HepG2 (cell line): ENCODE measurements at regions not wholly inside any gene's neighbourhood (a gene's known extent, or its start where the extent isn't known, plus 50 kb on each side); places are given as distances from the start of the nearest gene placed in this dataset.
A peak's percentile ranks its signal among the peaks of the same experiment; 100 is the strongest.

ENCODE experiments used
- ARID5B ChIP-seq: IDR thresholded peaks from 2 replicates; pipeline ENCODE4 v1.4.0; 2020; ENCODE audit warnings: mild to moderate bottlenecking, missing genetic modification reagents
- DNMT1 ChIP-seq: sonication (generic); formaldehyde crosslinking; IDR thresholded peaks from 2 replicates; pipeline ENCODE4 v1.5.1; 2020; ENCODE audit warnings: mild to moderate bottlenecking, missing genetic modification reagents
- EHMT2 ChIP-seq: fragments of 200-600 bp; sonication (generic); IDR thresholded peaks from 2 replicates; pipeline ENCODE4 v1.7.0; 2017; ENCODE audit warnings: antibody characterized with exemption, low read depth, low read length, borderline replicate concordance
- EP300 ChIP-seq, 3 experiments: sonication (generic) in 1 of 3; formaldehyde crosslinking in 1 of 3; IDR thresholded peaks; 2 replicates each; pipeline versions ENCODE4 v1.5.1 to v1.6.1; 2011 to 2020; ENCODE audit warnings: low read depth in 2 of 3, low read length in 2 of 3, borderline replicate concordance in 1 of 3, improper control_type of control experiment in 1 of 3, mild to moderate bottlenecking in 1 of 3, missing genetic modification reagents in 1 of 3, moderate library complexity in 1 of 3
- GATAD2A ChIP-seq: IDR thresholded peaks from 2 replicates; pipeline ENCODE4 v1.6.1; 2016
- HNF4A ChIP-seq: sonication (generic); formaldehyde crosslinking; IDR thresholded peaks from 2 replicates; pipeline ENCODE4 v1.4.0; 2020; ENCODE audit warnings: missing genetic modification reagents
- HNRNPH1 ChIP-seq: fragments of 200-400 bp; formaldehyde crosslinking; optimal IDR thresholded peaks from 2 replicates; pipeline ENCODE3; 2017; ENCODE audit warnings: mild to moderate bottlenecking, low read depth, low read length
- HOXD1 ChIP-seq: sonication (generic); formaldehyde crosslinking; IDR thresholded peaks from 2 replicates; pipeline ENCODE4 v1.5.0; 2020; ENCODE audit warnings: missing genetic modification reagents
- IRX3 ChIP-seq: sonication (generic); formaldehyde crosslinking; IDR thresholded peaks from 2 replicates; pipeline ENCODE4 v1.8.1; 2023; ENCODE audit warnings: mild to moderate bottlenecking, low read depth, missing genetic modification reagents, borderline replicate concordance
- JUN ChIP-seq: sonication (generic); formaldehyde crosslinking; IDR thresholded peaks from 2 replicates; pipeline ENCODE4 v1.4.0; 2020; ENCODE audit warnings: mild to moderate bottlenecking, missing genetic modification reagents
- JUNB ChIP-seq: sonication (generic); formaldehyde crosslinking; IDR thresholded peaks from 2 replicates; pipeline ENCODE4 v1.8.0; 2022; ENCODE audit warnings: missing genetic modification reagents, mild to moderate bottlenecking, borderline replicate concordance
- KLF6 ChIP-seq: IDR thresholded peaks from 2 replicates; pipeline ENCODE4 v1.8.0; 2016; ENCODE audit warnings: missing biosample characterization, missing genetic modification reagents
- MAFF ChIP-seq: IDR thresholded peaks from 2 replicates; pipeline ENCODE4 v1.6.1; 2011; ENCODE audit warnings: low read depth, low read length, improper control_type of control experiment
- NFE2L2 ChIP-seq: fragments of 150-350 bp; IDR thresholded peaks from 2 replicates; pipeline ENCODE4 v1.6.1; 2014; ENCODE audit warnings: low read length
- SAP130 ChIP-seq: IDR thresholded peaks from 2 replicates; pipeline ENCODE4 v1.6.1; 2016; ENCODE audit warnings: low read depth
- SKI ChIP-seq: fragments of 450-650 bp; IDR thresholded peaks from one replicate; pipeline ENCODE4 v1.6.1; 2018; ENCODE audit warnings: mild to moderate bottlenecking; ENCODE audit not compliant: partially characterized antibody
- STAT5B ChIP-seq: sonication (generic); formaldehyde crosslinking; IDR thresholded peaks from 2 replicates; pipeline ENCODE4 v1.4.0; 2020; ENCODE audit warnings: missing genetic modification reagents
- TCF7 ChIP-seq: sonication (generic); IDR thresholded peaks from 2 replicates; pipeline ENCODE4 v1.6.1; 2016; ENCODE audit warnings: antibody characterized with exemption, low read depth
- THAP11 ChIP-seq: IDR thresholded peaks from 2 replicates; pipeline ENCODE4 v1.6.1; 2016; ENCODE audit warnings: missing biosample characterization, missing genetic modification reagents
- ZNF12 ChIP-seq: sonication (generic); formaldehyde crosslinking; IDR thresholded peaks from 2 replicates; pipeline ENCODE4 v1.5.0; 2020; ENCODE audit warnings: missing genetic modification reagents
- ZNF20 ChIP-seq: sonication (generic); formaldehyde crosslinking; IDR thresholded peaks from 2 replicates; pipeline ENCODE4 v1.4.0; 2020; ENCODE audit warnings: mild to moderate bottlenecking, moderate library complexity, missing genetic modification reagents
- ZNF205 ChIP-seq: IDR thresholded peaks from 2 replicates; pipeline ENCODE4 v1.6.1; 2018; ENCODE audit warnings: missing biosample characterization, missing genetic modification reagents
- ZNF335 ChIP-seq: sonication (generic); formaldehyde crosslinking; IDR thresholded peaks from 2 replicates; pipeline ENCODE4 v1.4.0; 2020; ENCODE audit warnings: missing genetic modification reagents
- ZNF34 ChIP-seq: sonication (generic); formaldehyde crosslinking; IDR thresholded peaks from 2 replicates; pipeline ENCODE4 v1.4.0; 2020; ENCODE audit warnings: mild to moderate bottlenecking, missing genetic modification reagents, borderline replicate concordance
- ZNF451 ChIP-seq: sonication (generic); formaldehyde crosslinking; IDR thresholded peaks from 2 replicates; pipeline ENCODE4 v1.5.0; 2020; ENCODE audit warnings: mild to moderate bottlenecking, missing genetic modification reagents
- ZNF652 ChIP-seq: IDR thresholded peaks from 2 replicates; pipeline ENCODE4 v1.6.1; 2016; ENCODE audit warnings: low read depth, borderline replicate concordance
- ZSCAN21 ChIP-seq: sonication (generic); formaldehyde crosslinking; IDR thresholded peaks from 2 replicates; pipeline ENCODE4 v1.8.0; 2022; ENCODE audit warnings: mild to moderate bottlenecking, missing genetic modification reagents, moderate library complexity, borderline replicate concordance
- TF ChIP-seq, protein P1 (sequence below): IDR thresholded peaks from 2 replicates; pipeline ENCODE4 v1.6.1; 2012; ENCODE audit warnings: inconsistent platforms

GRCh38 chr11:57935402-57936049, 88.2 kb upstream of the OR9Q1 start (continued):
- TF ChIP-seq ZNF451 (CRISPR knock-in tag) (no peak), ARID5B (peak; percentile 36; the same call in 1 of the 2 replicates), ZSCAN21 (CRISPR knock-in tag) (no peak), HOXD1 (no peak), ZNF20 (CRISPR knock-in tag) (no peak), HNRNPH1 (no peak), ZNF205 (CRISPR knock-in tag) (no peak), TCF7 (0 out of 2 replicates have a peak, but pooled peaks have one; percentile 13), STAT5B (CRISPR knock-in tag) (no peak), SKI (no peak), DNMT1 (CRISPR knock-in tag) (no peak), ZNF12 (no peak), KLF6 (CRISPR knock-in tag) (no peak), ZNF34 (no peak), HNF4A (peak; percentile 46; the same call in 1 of the 2 replicates), ZNF652 (peak; percentile 77), JUN (CRISPR knock-in tag) (no peak), NFE2L2 (peak; percentile 77; the same call in 1 of the 2 replicates), MAFF (0 out of 2 replicates have a peak, but pooled peaks have one; percentile 12), SAP130 (CRISPR knock-in tag) (0 out of 2 replicates have a peak, but pooled peaks have one; percentile 18), THAP11 (0 out of 2 replicates have a peak, but pooled peaks have one; percentile 12), IRX3 (CRISPR knock-in tag) (no peak), EP300 (IDR thresholded peaks at IDR 0.05; ENCODE audit: low read depth in 2 of 2, low read length in 2 of 2) (peak in 1 of 2 experiments; percentile 21; a peak in 1 of 4 replicates), EP300 (CRISPR knock-in tag; IDR thresholded peaks at IDR 0.05; ENCODE audit: borderline replicate concordance) (no peak), EHMT2 (peak; percentile 36; the same call in 1 of the 2 replicates), ZNF335 (no peak), JUNB (CRISPR knock-in tag) (no peak), GATAD2A (CRISPR knock-in tag) (peak; percentile 23; the same call in 1 of the 2 replicates)
- TF ChIP-seq, protein P1, sequence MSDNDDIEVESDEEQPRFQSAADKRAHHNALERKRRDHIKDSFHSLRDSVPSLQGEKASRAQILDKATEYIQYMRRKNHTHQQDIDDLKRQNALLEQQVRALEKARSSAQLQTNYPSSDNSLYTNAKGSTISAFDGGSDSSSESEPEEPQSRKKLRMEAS, result peak; percentile 43; the same call in 1 of the 2 replicates
